Midbrain (tissue), 1 donor: ENCODE measurements at regions not wholly inside any gene's neighbourhood (a gene's known extent, or its start where the extent isn't known, plus 50 kb on each side); places are given as distances from the start of the nearest gene placed in this dataset.

ENCODE experiments used
- DNase-seq: peaks from one replicate; lab custom pipeline; 2025; lab: John Stamatoyannopoulos, UW

DNA sequence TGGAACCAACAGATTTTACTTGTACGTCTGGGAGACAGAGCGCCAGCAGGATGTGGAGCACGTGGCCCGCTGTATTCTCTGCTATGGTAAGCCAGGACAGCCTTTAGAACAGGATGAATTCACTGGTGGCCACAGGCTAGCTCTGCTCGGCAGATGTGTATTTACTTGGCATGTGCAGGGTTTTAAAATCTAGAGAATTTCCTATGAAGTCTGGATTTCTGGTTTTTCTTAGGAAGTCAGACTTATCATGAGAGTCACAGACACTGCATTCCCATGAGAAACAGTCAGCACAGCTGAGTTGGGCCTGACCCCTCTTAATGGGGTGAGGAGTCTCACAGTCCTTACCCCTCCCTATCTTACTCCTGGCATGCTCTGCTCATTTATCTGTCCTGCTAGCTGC lies 84.6 kb upstream of the COL6A5 start:
- DNase-seq: no peak

- no peak for DNase-seq
These were observed 81.8 kb upstream of the COL6A5 start for GRCh38 chr3:130263708-130264107.

DNA sequence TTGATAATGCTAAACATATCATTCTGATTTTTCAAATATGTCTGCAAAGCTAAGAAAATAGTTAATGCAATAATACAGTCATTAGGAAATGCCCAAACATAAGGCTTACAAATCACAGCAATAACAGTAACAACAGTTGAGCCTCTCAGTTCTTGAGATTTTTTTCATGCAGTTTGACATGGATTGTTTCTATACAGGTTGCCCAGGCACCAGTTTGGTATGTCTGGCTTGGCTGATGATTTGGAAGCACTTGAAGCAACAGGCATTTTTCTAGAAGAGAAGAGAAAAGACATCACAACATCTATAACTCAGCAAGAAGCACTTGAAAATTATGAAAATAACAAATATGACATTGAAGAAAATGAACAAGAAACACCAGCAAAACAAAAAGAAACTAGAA lies 78.7 kb upstream of the COL6A5 start:
- no peak for DNase-seq

GRCh38 chr3:130276203-130276803 lies 69.2 kb upstream of the COL6A5 start:
- DNase-seq: peak; percentile 45

GRCh38 chr3:130288670-130289069 lies 56.8 kb upstream of the COL6A5 start:
- no peak for DNase-seq

GRCh38 chr3:130291148-130291547 lies 54.3 kb upstream of the COL6A5 start:
- no peak for DNase-seq

DNA sequence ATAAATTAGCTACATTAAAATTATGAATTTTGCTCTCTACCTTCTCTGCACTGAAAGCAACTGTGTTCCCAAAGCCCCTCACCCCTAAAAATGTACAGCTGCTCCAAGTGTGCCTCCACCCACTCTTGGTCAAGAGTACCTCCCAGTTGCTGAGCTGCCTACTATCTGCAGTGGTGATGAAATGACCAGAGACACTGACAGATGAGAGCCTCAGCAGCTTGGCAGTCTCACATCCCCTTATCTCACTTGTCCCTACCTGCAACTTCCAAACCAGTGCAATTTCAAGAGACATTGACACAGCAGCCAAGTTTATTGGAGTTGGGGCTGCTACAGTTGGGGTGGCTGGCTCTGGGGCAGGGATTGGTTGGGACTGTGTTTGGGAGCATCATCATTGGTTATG lies 52.2 kb upstream of the COL6A5 start:
- no peak for DNase-seq
